Cerebellar cortex (tissue), 1 donor: ENCODE measurements at regions not wholly inside any gene's neighbourhood (a gene's known extent, or its start where the extent isn't known, plus 50 kb on each side); places are given as distances from the start of the nearest gene placed in this dataset.

Experiments
- DNase-seq: peaks from one replicate; pipeline ENCODE4 v3.0.0-alpha.2; 2015; ENCODE audit warnings: low spot score

DNA sequence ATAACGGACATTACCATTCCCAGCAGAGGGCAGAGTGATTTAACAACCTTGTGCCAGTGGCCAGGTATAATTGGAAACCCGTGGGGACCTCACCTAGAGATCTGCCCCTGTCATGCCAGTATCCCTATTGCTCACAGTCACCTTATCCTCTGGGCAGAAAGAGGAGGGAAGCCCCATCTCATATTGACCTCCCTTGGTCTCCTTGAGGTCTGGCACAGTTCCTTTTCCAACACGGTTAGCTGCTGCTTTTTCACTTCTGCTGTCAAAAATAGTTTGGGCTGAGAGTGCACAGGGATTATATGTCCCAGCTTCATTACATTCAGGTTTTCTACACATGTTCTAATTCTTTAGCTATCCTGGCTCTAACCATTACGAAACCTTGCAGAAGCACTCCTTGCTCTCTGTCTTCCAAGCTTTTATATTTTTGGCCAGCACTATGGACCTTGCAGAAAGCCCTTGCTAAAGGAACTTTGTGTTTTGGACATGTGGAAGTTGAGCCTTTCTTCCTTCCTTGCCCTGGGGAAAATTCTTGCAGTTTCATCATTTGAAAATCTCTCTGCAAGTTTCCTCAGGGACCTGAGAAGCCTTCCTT, 111.7 kb upstream of the MIS18BP1 start:
- DNase-seq = no peak

DNA sequence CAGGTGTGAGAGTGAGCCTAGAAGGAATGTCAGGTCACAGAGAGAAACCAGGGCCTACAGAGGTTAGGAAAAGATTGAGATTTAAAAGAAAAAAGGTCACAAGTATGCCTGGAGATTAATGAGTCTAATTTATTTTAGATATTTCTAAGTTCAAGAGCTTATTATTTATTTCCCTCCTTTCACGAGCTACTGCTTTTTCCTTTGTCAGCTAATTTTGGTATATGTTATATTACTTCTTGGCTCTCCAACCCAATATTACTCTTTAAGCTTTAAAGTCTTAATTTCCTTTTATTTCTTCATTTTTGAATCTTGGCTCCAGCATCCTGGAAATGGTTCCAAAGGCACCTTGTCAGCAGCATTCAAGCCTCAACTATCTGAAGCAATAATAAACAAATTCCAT, 109.5 kb upstream of the MIS18BP1 start:
- DNase-seq = no peak

DNA sequence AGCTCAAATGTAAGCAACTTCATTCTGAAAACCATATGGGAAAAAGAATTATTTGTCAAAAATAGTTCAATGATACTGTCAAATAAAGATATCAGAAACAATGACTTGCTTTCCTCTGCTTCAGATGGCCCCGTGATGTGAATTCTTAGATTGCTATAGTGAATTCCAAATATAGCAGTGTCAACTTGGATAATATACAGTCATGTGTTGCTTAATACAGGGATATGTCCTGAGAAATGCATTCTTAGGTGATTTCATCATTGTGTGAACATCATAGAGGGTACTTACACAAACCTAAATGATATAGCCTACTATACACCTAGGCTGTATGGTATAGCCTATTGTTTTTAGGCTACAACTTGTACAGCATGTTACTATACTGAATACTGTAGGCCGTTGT, 108.7 kb upstream of the MIS18BP1 start:
- DNase-seq = no peak

DNA sequence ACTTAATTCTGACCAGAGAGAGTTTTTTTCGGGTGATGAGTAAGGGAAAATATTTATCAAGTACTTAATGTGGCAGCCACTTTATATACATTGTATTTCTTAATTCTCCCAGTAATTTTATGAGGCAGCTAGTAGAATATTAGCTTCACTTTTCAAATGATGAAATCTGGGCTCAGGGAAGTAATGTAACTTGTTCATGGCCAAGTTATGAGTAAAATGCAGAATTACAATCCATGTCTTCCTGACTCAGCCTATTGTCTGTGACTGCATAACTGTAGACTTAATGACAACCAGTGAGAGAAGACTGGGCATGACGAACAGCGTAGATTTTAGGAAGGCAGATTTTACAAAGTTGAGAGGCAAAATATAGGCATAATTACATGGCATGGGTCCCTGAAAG, 106.7 kb upstream of the MIS18BP1 start:
- no peak for DNase-seq

DNA sequence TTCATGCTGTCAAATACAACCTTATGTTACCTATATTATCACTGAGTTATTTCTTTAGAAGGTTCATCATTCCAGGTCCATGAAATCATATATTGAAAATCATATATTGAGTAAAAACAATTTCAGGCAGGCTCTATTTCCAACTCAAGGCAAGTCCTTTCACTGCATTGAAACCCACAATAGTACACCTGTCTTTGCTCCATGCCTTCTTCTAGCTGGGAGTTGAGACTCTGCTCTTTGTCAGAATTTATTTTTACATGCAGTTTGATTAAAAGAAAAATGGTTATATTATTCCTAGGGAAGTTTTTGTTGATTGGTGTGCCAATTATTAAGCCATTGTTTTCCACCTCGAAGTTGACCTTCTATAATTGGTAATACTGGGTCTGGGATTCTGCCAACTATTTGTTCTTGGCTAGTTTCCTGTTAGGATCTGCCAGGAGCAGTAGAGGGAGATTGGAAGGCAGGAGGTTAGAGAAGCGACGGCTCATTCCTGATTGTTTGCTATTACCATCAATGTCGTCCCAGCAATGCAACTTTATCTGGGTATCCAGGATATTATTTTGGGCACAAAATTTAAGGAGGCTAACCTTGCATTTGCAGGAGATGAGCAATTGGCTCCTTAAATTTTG, 79.5 kb upstream of the MIS18BP1 start:
- no peak for DNase-seq

DNA sequence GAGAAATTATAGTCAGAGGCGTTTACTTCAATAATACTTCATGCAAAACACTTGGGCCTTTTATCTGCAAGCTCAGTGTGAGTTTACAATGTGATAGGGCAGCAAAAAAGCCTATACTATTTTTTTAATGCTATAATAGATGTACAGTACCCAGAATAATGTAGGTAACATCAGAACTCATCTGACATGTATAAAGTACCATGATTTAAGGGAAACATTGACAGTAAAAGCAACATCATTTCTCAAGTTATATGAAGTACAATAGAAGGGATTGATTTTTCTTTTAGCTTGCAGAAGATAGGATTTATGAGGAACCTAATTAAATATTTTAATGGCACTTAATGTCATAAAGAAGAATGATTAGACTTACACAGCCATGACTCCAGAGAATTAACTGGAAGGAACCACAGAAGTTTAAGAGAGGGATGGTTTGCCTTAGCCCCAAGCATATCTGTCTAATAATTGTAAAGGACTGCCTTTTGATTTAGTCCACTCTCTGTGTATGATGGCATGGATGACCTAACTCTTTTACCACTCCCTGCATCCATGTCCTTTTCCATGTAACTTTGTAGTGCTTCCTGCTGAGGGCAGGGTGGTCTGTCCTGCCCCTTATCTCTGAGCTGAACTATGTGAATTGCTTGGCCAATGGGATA, 55.9 kb upstream of the MIS18BP1 start:
- DNase-seq = no peak
